ENCODE measurements at regions not wholly inside any gene's neighbourhood (a gene's known extent, or its start where the extent isn't known, plus 50 kb on each side); places are given as distances from the start of the nearest gene placed in this dataset.

- intact Hi-C loops (cut with DNase I; ENCODE audit: low total_unique reads), result no loop called here
- no peak for DNase-seq (ENCODE audit: low spot score in 2 of 2)
- no peak for TF ChIP-seq POLR2A (IDR thresholded peaks at IDR 0.05)
- no peak for TF ChIP-seq CTCF (IDR thresholded peaks at IDR 0.05)
- WGBS, 2 donors, result 63 to 81% methylated on average over 3 of the region's 3 CpGs
- no peak overlapping the region for H3K4me3 ChIP-seq (ENCODE audit: low read depth, poor library complexity, severe bottlenecking)
These were observed 57.6 kb upstream of the SOX9 start for GRCh38 chr17:72063262-72063661.

- H3K4me3 ChIP-seq (ENCODE audit: low read depth, poor library complexity, severe bottlenecking), result no peak overlapping the region
- TF ChIP-seq POLR2A (IDR thresholded peaks at IDR 0.05), result no peak
- TF ChIP-seq CTCF (IDR thresholded peaks at IDR 0.05), result no peak
- DNase-seq (ENCODE audit: low spot score in 2 of 2), result no peak
- WGBS, 2 donors, result 59 to 62% methylated on average over 4 of the region's 4 CpGs
- intact Hi-C loops (cut with DNase I; ENCODE audit: low total_unique reads), result no loop called here
These were observed 56.9 kb upstream of the SOX9 start for GRCh38 chr17:72063756-72064450.

GRCh38 chr17:72064606-72065193, 56.1 kb upstream of the SOX9 start:
- WGBS, 2 donors, result 75 to 77% methylated on average over 2 of the region's 2 CpGs
- no peak for TF ChIP-seq POLR2A (IDR thresholded peaks at IDR 0.05)
- TF ChIP-seq CTCF (IDR thresholded peaks at IDR 0.05), result no peak
- H3K4me3 ChIP-seq (ENCODE audit: low read depth, poor library complexity, severe bottlenecking), result no peak overlapping the region
- DNase-seq (ENCODE audit: low spot score in 2 of 2), result peak in 1 of 2 donors; percentile 18
- intact Hi-C loops (cut with DNase I; ENCODE audit: low total_unique reads), result no loop called here

GRCh38 chr17:72065556-72065955, 55.3 kb upstream of the SOX9 start:
- intact Hi-C loops (cut with DNase I; ENCODE audit: low total_unique reads), result no loop called here
- DNase-seq (ENCODE audit: low spot score in 2 of 2), result no peak
- no peak overlapping the region for H3K4me3 ChIP-seq (ENCODE audit: low read depth, poor library complexity, severe bottlenecking)
- TF ChIP-seq CTCF (IDR thresholded peaks at IDR 0.05) (no peak), POLR2A (IDR thresholded peaks at IDR 0.05) (no peak)
- 85 to 91% methylated on average over 4 of the region's 4 CpGs for WGBS, 2 donors

GRCh38 chr17:72068643-72069042, 52.2 kb upstream of the SOX9 start:
- no peak overlapping the region for H3K4me3 ChIP-seq (ENCODE audit: low read depth, poor library complexity, severe bottlenecking)
- TF ChIP-seq POLR2A (IDR thresholded peaks at IDR 0.05) (no peak), CTCF (IDR thresholded peaks at IDR 0.05) (no peak)
- WGBS, 2 donors, result 55 to 58% methylated on average over 1 of the region's 1 CpG
- no peak for DNase-seq (ENCODE audit: low spot score in 2 of 2)
- intact Hi-C loops (cut with DNase I; ENCODE audit: low total_unique reads), result no loop called here
